GM18951 (cell line): ENCODE measurements at regions not wholly inside any gene's neighbourhood (a gene's known extent, or its start where the extent isn't known, plus 50 kb on each side); places are given as distances from the start of the nearest gene placed in this dataset.
"Not testable (repeated sequence)": the region's sequence is repeated elsewhere in the genome, so short reads cannot be mapped to it uniquely, and the experiment has no call there.

ENCODE experiments used
- POLR2A ChIP-seq: IDR thresholded peaks from 4 replicates; pipeline ENCODE4 v1.6.1; 2011; ENCODE audit warnings: mild to moderate bottlenecking; ENCODE audit not compliant: insufficient read length, insufficient read depth; ENCODE audit errors: extremely low read depth
- in situ Hi-C: fragments of 300-500 bp; cut with MboI; formaldehyde crosslinking; loops from one replicate; pipeline ENCODE4 v1.12.0; 2022; ENCODE audit warnings: low sequenced_read_pairs, mixed read lengths, inconsistent platforms; ENCODE audit not compliant: unreplicated experiment

- in situ Hi-C loops = no loop called here
- TF ChIP-seq POLR2A = no peak
Observed at GRCh38 chr1:5156416-5157120, 502.2 kb downstream of the AJAP1 start.

- in situ Hi-C loops = no loop called here
- TF ChIP-seq POLR2A = no peak
Observed at GRCh38 chr1:5151511-5151910, 497.1 kb downstream of the AJAP1 start.

GRCh38 chr1:5150191-5150590 is 495.8 kb downstream of the AJAP1 start:
- in situ Hi-C loops = no loop called here
- no peak for TF ChIP-seq POLR2A

GRCh38 chr1:5147806-5148205 is 493.4 kb downstream of the AJAP1 start:
- no peak for TF ChIP-seq POLR2A
- in situ Hi-C loops = no loop called here

GRCh38 chr1:5142389-5142788 is 488.0 kb downstream of the AJAP1 start:
- in situ Hi-C loops = no loop called here
- no peak for TF ChIP-seq POLR2A

- TF ChIP-seq POLR2A = no peak
- in situ Hi-C loops = no loop called here
Observed at GRCh38 chr1:5141750-5142149, 487.3 kb downstream of the AJAP1 start.

GRCh38 chr1:5140962-5141361 is 486.6 kb downstream of the AJAP1 start:
- in situ Hi-C loops = no loop called here
- TF ChIP-seq POLR2A = no peak

- TF ChIP-seq POLR2A = no peak
- in situ Hi-C loops = no loop called here
Observed at GRCh38 chr1:5140136-5140535, 485.7 kb downstream of the AJAP1 start.

- TF ChIP-seq POLR2A = no peak
- in situ Hi-C loops = no loop called here
Observed at GRCh38 chr1:5129746-5130355, 475.4 kb downstream of the AJAP1 start.

- TF ChIP-seq POLR2A = no peak
- in situ Hi-C loops = no loop called here
Observed at GRCh38 chr1:5125208-5125607, 470.8 kb downstream of the AJAP1 start.

- TF ChIP-seq POLR2A = no peak
- in situ Hi-C loops = no loop called here
Observed at GRCh38 chr1:5120559-5120958, 466.1 kb downstream of the AJAP1 start.

- no peak for TF ChIP-seq POLR2A
- in situ Hi-C loops = no loop called here
Observed at GRCh38 chr1:5119366-5120234, 465.2 kb downstream of the AJAP1 start.

- in situ Hi-C loops = not testable (repeated sequence)
Observed at GRCh38 chr1:5118771-5119170, 464.4 kb downstream of the AJAP1 start.

GRCh38 chr1:5118292-5118691 is 463.9 kb downstream of the AJAP1 start:
- in situ Hi-C loops = not testable (repeated sequence)
